HepG2 (cell line): ENCODE measurements at regions not wholly inside any gene's neighbourhood (a gene's known extent, or its start where the extent isn't known, plus 50 kb on each side); places are given as distances from the start of the nearest gene placed in this dataset.

ENCODE experiments used
- ATAC-seq: fragments of 200-7000 bp; cut with Tn5 transposase; 3 replicates; pipeline ENCODE4 v1.9.1; 2020; ENCODE audit warnings: mild to moderate bottlenecking, moderate library complexity
- BruUV-seq: library from RNA; stranded (reverse); fragments of 400-500 nt; replicated peaks from 2 replicates; lab custom pipeline; 2021; lab: Mats Ljungman, UMichigan
- CTCF ChIA-PET: fragments of 300-600 bp; formaldehyde crosslinking; extraction: SDS; loops from one replicate; lab custom pipeline; 2021; ENCODE audit warnings: low total read pairs, inconsistent platforms, low intra/inter-chr PET ratio; lab: Yijun Ruan, JAX
- POLR2A ChIA-PET: fragments of 350-600 bp; sonication (Branson Sonifier 250); formaldehyde crosslinking; loops from one replicate; lab custom pipeline; 2020; ENCODE audit warnings: antibody characterized with exemption, inconsistent platforms; lab: Yijun Ruan, JAX
- DNase-seq: peaks from one replicate; pipeline ENCODE4 v3.0.0-alpha.2; 2015; ENCODE audit warnings: low spot score
- FAIRE-seq: peaks from 3 replicates; lab custom pipeline; 2011; peaks lifted over from hg19 to GRCh38; lab: Jason Lieb, UNC
- H2AFZ ChIP-seq: one replicate; pipeline ENCODE4 v1.6.1; 2011; ENCODE audit warnings: low read length, inconsistent platforms
- H3K27ac ChIP-seq: fragments of 300-600 bp; 3 replicates; pipeline ENCODE4 v1.8.0; 2011; ENCODE audit warnings: mixed run types, mild to moderate bottlenecking, mixed read lengths, low read length, inconsistent platforms; ENCODE audit not compliant: insufficient read depth; ENCODE audit errors: extremely low read length
- H3K27me3 ChIP-seq, 2 experiments: fragments of 200-600 bp in 1 of 2; 2 replicates in 1 of 2; 3 replicates in 1 of 2; pipeline versions ENCODE4 v1.6.0 to v1.8.0; 2011; ENCODE audit warnings: low read length in 2 of 2, mild to moderate bottlenecking in 2 of 2, moderate library complexity in 2 of 2, inconsistent platforms in 1 of 2; ENCODE audit not compliant: insufficient read depth in 2 of 2, control insufficient read depth in 1 of 2
- H3K36me3 ChIP-seq, 2 experiments: fragments of 200-600 bp in 1 of 2; replicated peaks in 1 of 2; 2 replicates in 1 of 2; 3 replicates in 1 of 2; pipeline versions ENCODE4 v1.5.1 to v1.8.0; 2011; ENCODE audit warnings: low read length in 2 of 2, inconsistent platforms in 1 of 2; ENCODE audit not compliant: insufficient read depth in 2 of 2, control insufficient read depth in 1 of 2
- H3K4me1 ChIP-seq: 2 replicates; pipeline ENCODE4 v1.5.1; 2012; ENCODE audit warnings: low read length, inconsistent platforms; ENCODE audit not compliant: insufficient read depth
- H3K4me2 ChIP-seq: 2 replicates; pipeline ENCODE4 v1.6.0; 2011; ENCODE audit warnings: low read depth, low read length, inconsistent platforms
- H3K4me3 ChIP-seq, 3 experiments: fragments of 200-600 bp in 1 of 3; sonication (generic), shearing (Covaris generic) in 1 of 3; replicated peaks in 1 of 3; 2 replicates each; pipeline ENCODE4 v1.5.1; 2011 to 2016; ENCODE audit warnings: low read length in 3 of 3, inconsistent platforms in 2 of 3, low read depth in 2 of 3, mild to moderate bottlenecking in 2 of 3, control low read depth in 1 of 3, mixed read lengths in 1 of 3; ENCODE audit not compliant: insufficient read depth in 1 of 3
- H3K79me2 ChIP-seq: one replicate; pipeline ENCODE4 v1.6.1; 2011; ENCODE audit warnings: low read length, inconsistent platforms; ENCODE audit not compliant: insufficient read depth
- H3K9ac ChIP-seq: 2 replicates; pipeline ENCODE4 v1.6.0; 2011; ENCODE audit warnings: mild to moderate bottlenecking, low read depth, low read length, inconsistent platforms; ENCODE audit not compliant: insufficient read depth
- H3K9me3 ChIP-seq: 2 replicates; pipeline ENCODE4 v1.5.1; 2012; ENCODE audit warnings: mild to moderate bottlenecking, low read length
- H4K20me1 ChIP-seq: 2 replicates; pipeline ENCODE4 v1.6.0; 2011; ENCODE audit warnings: inconsistent platforms, mild to moderate bottlenecking, low read length, moderate library complexity; ENCODE audit not compliant: insufficient read depth
- ELF4 ChIP-seq: sonication (generic); formaldehyde crosslinking; IDR thresholded peaks from 2 replicates; pipeline ENCODE4 v1.5.0; 2020; ENCODE audit warnings: missing genetic modification reagents, mild to moderate bottlenecking, moderate library complexity, borderline replicate concordance
- MAX ChIP-seq: IDR thresholded peaks from 2 replicates; pipeline ENCODE4 v1.6.1; 2012; ENCODE audit warnings: inconsistent platforms
- TAF15 ChIP-seq: fragments of 200-400 bp; formaldehyde crosslinking; IDR thresholded peaks from one replicate; pipeline ENCODE4 v1.6.1; 2018; ENCODE audit warnings: mild to moderate bottlenecking, low read depth, low read length; ENCODE audit not compliant: poor library complexity, severe bottlenecking
- TRAFD1 ChIP-seq: sonication (generic); formaldehyde crosslinking; IDR thresholded peaks from 2 replicates; pipeline ENCODE4 v1.5.1; 2020; ENCODE audit warnings: missing genetic modification reagents, mild to moderate bottlenecking, borderline replicate concordance
- ZMYM4 ChIP-seq: sonication (generic); formaldehyde crosslinking; IDR thresholded peaks from 2 replicates; pipeline ENCODE4 v1.8.1; 2023; ENCODE audit warnings: mild to moderate bottlenecking, missing genetic modification reagents
- ZNF260 ChIP-seq: sonication (generic); formaldehyde crosslinking; IDR thresholded peaks from 2 replicates; pipeline ENCODE4 v1.4.0; 2020; ENCODE audit warnings: missing genetic modification reagents, low read depth, mild to moderate bottlenecking, borderline replicate concordance
- ZNF280D ChIP-seq: sonication (generic); formaldehyde crosslinking; IDR thresholded peaks from 2 replicates; pipeline ENCODE4 v1.5.1; 2020; ENCODE audit warnings: mild to moderate bottlenecking, missing genetic modification reagents
- ZNF292 ChIP-seq: sonication (generic); formaldehyde crosslinking; IDR thresholded peaks from 2 replicates; pipeline ENCODE4 v1.8.1; 2022; ENCODE audit warnings: mild to moderate bottlenecking, low read depth, missing genetic modification reagents, borderline replicate concordance
- ZNF678 ChIP-seq: sonication (generic); formaldehyde crosslinking; IDR thresholded peaks from 2 replicates; pipeline ENCODE4 v1.4.0; 2020; ENCODE audit warnings: mild to moderate bottlenecking, missing genetic modification reagents
- ZNF790 ChIP-seq: sonication (generic); formaldehyde crosslinking; IDR thresholded peaks from 2 replicates; pipeline ENCODE4 v1.8.0; 2022; ENCODE audit warnings: missing genetic modification reagents, mild to moderate bottlenecking, borderline replicate concordance
- ZNF83 ChIP-seq: sonication (generic); formaldehyde crosslinking; IDR thresholded peaks from 2 replicates; pipeline ENCODE4 v1.4.0; 2020; ENCODE audit warnings: missing genetic modification reagents, mild to moderate bottlenecking, borderline replicate concordance
- WGBS: methylation state at CpG from one replicate; pipeline ENCODE4 v1.1.6; 2017; ENCODE audit warnings: low lambda C conversion rate; 5-methylcytosine and 5-hydroxymethylcytosine counted together
- in situ Hi-C: cut with HindIII; loops from 2 replicates; pipeline ENCODE4 v1.10.0; 2017; ENCODE audit warnings: low pct_unique_long_range_greater_than_20kb; ENCODE audit not compliant: extremely low pct_ligation_motif_present
- intact Hi-C: fragments of 100-400 bp; cut with micrococcal nuclease; formaldehyde crosslinking; loops from one replicate; pipeline ENCODE4 v1.10.0; 2022; ENCODE audit not compliant: unreplicated experiment

GRCh38 chr21:22632176-22632575 lies 1634.0 kb downstream of the NCAM2 start (continued):
- TF ChIP-seq ZNF280D (CRISPR knock-in tag) (no peak), TRAFD1 (CRISPR knock-in tag) (no peak), ZNF678 (CRISPR knock-in tag) (no peak)
- TF ChIP-seq, all 625 proteins: peak for 0

- CTCF ChIA-PET = no interaction called here
These were observed 1651.0 kb downstream of the NCAM2 start for GRCh38 chr21:22649246-22649645.

More at GRCh38 chr21:22649246-22649645, 1651.0 kb downstream of the NCAM2 start:
- BruUV-seq = no TSS peak
- POLR2A ChIA-PET = no interaction called here
- no peak for TF ChIP-seq ZNF292 (CRISPR knock-in tag)
- no peak for TF ChIP-seq ZNF260
- TF ChIP-seq ZNF83 = no peak
- no peak for TF ChIP-seq TAF15
- TF ChIP-seq ZNF790 (CRISPR knock-in tag) = no peak
- TF ChIP-seq ZMYM4 (CRISPR knock-in tag) = no peak
- no peak for TF ChIP-seq MAX
- no peak for TF ChIP-seq ELF4 (CRISPR knock-in tag)
- Histone ChIP-seq H3K36me3 (no peaks in the 10 kb centered on the region), H3K9ac (no peak overlapping the region), H3K27me3 (no peaks in the 10 kb centered on the region), H4K20me1 (no peaks in the 10 kb centered on the region), H3K4me3 (no peak overlapping the region), H2AFZ (no peak overlapping the region), H3K9me3 (peaks cover 91% of the 10 kb centered on the region), H3K27ac (no peak overlapping the region), H3K79me2 (no peaks in the 10 kb centered on the region), H3K4me1 (no peaks in the 10 kb centered on the region), H3K4me2 (no peak overlapping the region)
- FAIRE-seq (no peak), DNase-seq (no peak), ATAC-seq (no peak)
- 17% methylated on average over 3 of the region's 3 CpGs for WGBS
- in situ Hi-C loops (no loop called here), intact Hi-C loops (no loop called here)
